ENCODE measurements at regions not wholly inside any gene's neighbourhood (a gene's known extent, or its start where the extent isn't known, plus 50 kb on each side); places are given as distances from the start of the nearest gene placed in this dataset.

DNA sequence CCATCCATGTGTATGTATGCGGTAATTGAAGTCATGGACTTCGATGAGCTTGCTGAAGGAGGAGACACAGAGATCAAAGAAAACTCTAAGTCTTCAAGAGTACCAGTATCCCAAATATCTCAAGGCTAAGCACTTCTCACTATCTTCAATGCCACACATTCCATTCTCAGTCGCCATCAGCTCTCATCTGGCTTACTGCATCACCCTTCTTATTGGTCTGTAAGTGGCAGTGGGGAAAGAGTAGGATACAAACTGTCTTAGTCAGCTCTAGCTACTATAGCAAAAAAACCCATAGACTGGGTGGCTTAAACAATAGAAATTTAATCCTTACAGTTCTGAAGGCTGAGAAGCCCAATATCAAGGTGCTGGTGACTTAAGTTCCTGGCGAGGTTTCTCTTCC lies 218.7 kb downstream of the POSTN start:
- TF ChIP-seq EZH2 (IDR thresholded peaks at IDR 0.05; ENCODE audit: insufficient read depth, poor library complexity, severe bottlenecking) (no peak), EZH2phosphoT487 (IDR thresholded peaks at IDR 0.05; ENCODE audit: insufficient read depth, low read depth) (no peak)
